ENCODE measurements at regions not wholly inside any gene's neighbourhood (a gene's known extent, or its start where the extent isn't known, plus 50 kb on each side); places are given as distances from the start of the nearest gene placed in this dataset.

DNA sequence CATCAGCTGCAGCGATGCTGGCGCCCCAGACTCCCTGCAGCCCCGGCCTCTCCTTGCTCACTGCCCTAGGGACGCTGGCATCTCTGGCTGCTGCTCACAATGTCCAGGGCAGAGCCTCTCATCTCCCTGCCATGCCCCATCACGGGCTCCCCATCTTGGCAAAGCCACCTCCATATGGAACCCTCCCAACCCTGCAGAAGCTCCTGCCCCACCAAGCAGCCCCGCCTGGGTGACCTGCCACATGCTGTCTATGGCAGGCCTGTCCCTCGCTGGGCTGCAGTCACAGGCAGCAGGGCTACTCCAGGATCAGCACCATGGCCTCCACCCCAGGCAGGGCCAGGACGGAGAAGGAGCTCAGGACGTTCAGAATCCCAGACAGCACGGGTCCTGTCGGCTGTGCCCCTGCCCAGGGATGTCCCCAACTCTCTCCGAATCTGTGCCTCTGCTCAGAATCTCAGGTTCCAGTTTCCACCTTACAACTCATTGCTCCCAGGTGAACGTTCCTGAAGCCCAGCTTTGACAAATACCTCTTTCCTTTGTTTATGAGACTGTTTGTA lies 58.4 kb downstream of the PLXNA1 start:
- TF ChIP-seq, protein P1, sequence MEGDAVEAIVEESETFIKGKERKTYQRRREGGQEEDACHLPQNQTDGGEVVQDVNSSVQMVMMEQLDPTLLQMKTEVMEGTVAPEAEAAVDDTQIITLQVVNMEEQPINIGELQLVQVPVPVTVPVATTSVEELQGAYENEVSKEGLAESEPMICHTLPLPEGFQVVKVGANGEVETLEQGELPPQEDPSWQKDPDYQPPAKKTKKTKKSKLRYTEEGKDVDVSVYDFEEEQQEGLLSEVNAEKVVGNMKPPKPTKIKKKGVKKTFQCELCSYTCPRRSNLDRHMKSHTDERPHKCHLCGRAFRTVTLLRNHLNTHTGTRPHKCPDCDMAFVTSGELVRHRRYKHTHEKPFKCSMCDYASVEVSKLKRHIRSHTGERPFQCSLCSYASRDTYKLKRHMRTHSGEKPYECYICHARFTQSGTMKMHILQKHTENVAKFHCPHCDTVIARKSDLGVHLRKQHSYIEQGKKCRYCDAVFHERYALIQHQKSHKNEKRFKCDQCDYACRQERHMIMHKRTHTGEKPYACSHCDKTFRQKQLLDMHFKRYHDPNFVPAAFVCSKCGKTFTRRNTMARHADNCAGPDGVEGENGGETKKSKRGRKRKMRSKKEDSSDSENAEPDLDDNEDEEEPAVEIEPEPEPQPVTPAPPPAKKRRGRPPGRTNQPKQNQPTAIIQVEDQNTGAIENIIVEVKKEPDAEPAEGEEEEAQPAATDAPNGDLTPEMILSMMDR (IDR thresholded peaks at IDR 0.05; ENCODE audit: borderline replicate concordance, extremely low read depth, low read length, poor library complexity, severe bottlenecking): no peak
- TF ChIP-seq EZH2 (IDR thresholded peaks at IDR 0.05; ENCODE audit: borderline replicate concordance, low read depth, low read length, severe bottlenecking): no peak
